IMR-90 (cell line): ENCODE measurements at regions not wholly inside any gene's neighbourhood (a gene's known extent, or its start where the extent isn't known, plus 50 kb on each side); places are given as distances from the start of the nearest gene placed in this dataset.
A peak's percentile ranks its signal among the peaks of the same experiment; 100 is the strongest.

Source experiments
- ATAC-seq: fragments of 200-7000 bp; cut with Tn5 transposase; 2 replicates; pipeline ENCODE4 v1.9.1; 2020; ENCODE audit warnings: low read depth, mild to moderate bottlenecking, moderate library complexity
- BruUV-seq: library from RNA; stranded (reverse); fragments of 400-500 nt; replicated peaks from 2 replicates; lab custom pipeline; 2021; lab: Mats Ljungman, UMichigan
- CTCF ChIA-PET: fragments of 300-600 bp; formaldehyde crosslinking; extraction: SDS; loops from one replicate; lab custom pipeline; 2021; ENCODE audit warnings: antibody characterized with exemption; lab: Yijun Ruan, JAX
- POLR2A ChIA-PET: fragments of 300-600 bp; sonication (Branson Sonifier 250); formaldehyde crosslinking; loops from one replicate; lab custom pipeline; 2022; ENCODE audit warnings: antibody characterized with exemption; ENCODE audit not compliant: unreplicated experiment; lab: Charles Lee
- DNase-seq: peaks from one replicate; pipeline ENCODE4 v3.0.0; 2013
- H2AFZ ChIP-seq: replicated peaks from 2 replicates; pipeline ENCODE3; 2013; ENCODE audit warnings: low read length, mild to moderate bottlenecking; ENCODE audit not compliant: poor library complexity
- H2AK5ac ChIP-seq: 2 replicates; pipeline ENCODE4 v1.6.1; 2013; ENCODE audit warnings: low read depth, low read length, inconsistent platforms
- H2AK9ac ChIP-seq: replicated peaks from 2 replicates; pipeline ENCODE3; 2013; ENCODE audit warnings: mild to moderate bottlenecking, low read depth, low read length, moderate library complexity; ENCODE audit not compliant: poor library complexity
- H2BK120ac ChIP-seq: 2 replicates; pipeline ENCODE4 v1.6.1; 2013; ENCODE audit warnings: low read depth, low read length, inconsistent platforms
- H2BK15ac ChIP-seq: 3 replicates; pipeline ENCODE4 v1.6.1; 2013; ENCODE audit warnings: low read depth, low read length, inconsistent platforms
- H2BK20ac ChIP-seq: 2 replicates; pipeline ENCODE4 v1.6.1; 2013; ENCODE audit warnings: low read depth, mild to moderate bottlenecking, inconsistent platforms, low read length, moderate library complexity
- H2BK5ac ChIP-seq: 2 replicates; pipeline ENCODE4 v1.6.1; 2013; ENCODE audit warnings: mild to moderate bottlenecking, low read depth, low read length, inconsistent platforms; ENCODE audit not compliant: poor library complexity, severe bottlenecking
- H3K14ac ChIP-seq: replicated peaks from 2 replicates; pipeline ENCODE4 v1.6.1; 2013; ENCODE audit warnings: low read depth, low read length, inconsistent platforms
- H3K18ac ChIP-seq: 2 replicates; pipeline ENCODE4 v1.6.1; 2013; ENCODE audit warnings: low read depth, low read length, control low read depth
- H3K23ac ChIP-seq: 2 replicates; pipeline ENCODE4 v1.6.1; 2013; ENCODE audit warnings: low read depth, low read length, inconsistent platforms
- H3K27ac ChIP-seq: 2 replicates; pipeline ENCODE4 v1.5.1; 2013; ENCODE audit warnings: mild to moderate bottlenecking, control low read depth, low read length; ENCODE audit not compliant: insufficient read depth
- H3K27me3 ChIP-seq: 2 replicates; pipeline ENCODE4 v1.6.1; 2013; ENCODE audit warnings: low read length; ENCODE audit not compliant: control insufficient read depth, insufficient read depth
- H3K36me3 ChIP-seq: 2 replicates; pipeline ENCODE4 v1.6.1; 2013; ENCODE audit warnings: low read length, mixed read lengths; ENCODE audit not compliant: control insufficient read depth, insufficient read depth
- H3K4ac ChIP-seq: 2 replicates; pipeline ENCODE4 v1.6.1; 2013; ENCODE audit warnings: low read depth, low read length, inconsistent platforms
- H3K4me1 ChIP-seq: 2 replicates; pipeline ENCODE4 v1.6.1; 2013; ENCODE audit warnings: low read length, mixed read lengths; ENCODE audit not compliant: control insufficient read depth, insufficient read depth
- H3K4me2 ChIP-seq: 2 replicates; pipeline ENCODE4 v1.6.1; 2013; ENCODE audit warnings: low read depth, mild to moderate bottlenecking, control low read depth, low read length, moderate library complexity
- H3K4me3 ChIP-seq: 2 replicates; pipeline ENCODE4 v1.5.1; 2013; ENCODE audit warnings: low read depth, mild to moderate bottlenecking, control low read depth, low read length, moderate library complexity; ENCODE audit not compliant: insufficient read depth
- H3K56ac ChIP-seq: 2 replicates; pipeline ENCODE4 v1.6.1; 2013; ENCODE audit warnings: low read length, inconsistent platforms; ENCODE audit not compliant: insufficient read depth; ENCODE audit errors: extremely low read depth
- H3K79me1 ChIP-seq, 2 experiments: 2 replicates each; pipeline ENCODE4 v1.6.1; 2013; ENCODE audit warnings: low read length in 2 of 2, inconsistent platforms in 1 of 2, low read depth in 1 of 2
- H3K9ac ChIP-seq: 2 replicates; pipeline ENCODE4 v1.6.1; 2013; ENCODE audit warnings: low read depth, low read length, control low read depth
- H3K9me1 ChIP-seq: 2 replicates; pipeline ENCODE4 v1.6.1; 2013; ENCODE audit warnings: low read length, inconsistent platforms; ENCODE audit not compliant: insufficient read depth
- H3K9me3 ChIP-seq: 2 replicates; pipeline ENCODE4 v1.6.1; 2013; ENCODE audit warnings: low read length; ENCODE audit not compliant: control insufficient read depth, insufficient read depth
- H4K20me1 ChIP-seq: 2 replicates; pipeline ENCODE4 v1.6.1; 2013; ENCODE audit warnings: low read length, inconsistent platforms; ENCODE audit not compliant: insufficient read depth
- H4K5ac ChIP-seq: 2 replicates; pipeline ENCODE4 v1.6.1; 2013; ENCODE audit warnings: mild to moderate bottlenecking, low read depth, low read length, control low read depth
- H4K8ac ChIP-seq, 2 experiments: 2 replicates each; pipeline ENCODE4 v1.6.1; 2013; ENCODE audit warnings: low read depth in 2 of 2, low read length in 2 of 2, control low read depth in 1 of 2, inconsistent platforms in 1 of 2
- H4K91ac ChIP-seq: 2 replicates; pipeline ENCODE4 v1.6.1; 2013; ENCODE audit warnings: low read depth, low read length, inconsistent platforms; ENCODE audit not compliant: insufficient read depth
- CEBPB ChIP-seq: IDR thresholded peaks from 2 replicates; pipeline ENCODE4 v1.6.1; 2012; ENCODE audit warnings: low read depth, low read length, improper control_type of control experiment
- CHD1 ChIP-seq: IDR thresholded peaks from 2 replicates; pipeline ENCODE4 v1.6.1; 2012; ENCODE audit warnings: low read depth, low read length, improper control_type of control experiment
- MAZ ChIP-seq: IDR thresholded peaks from 2 replicates; pipeline ENCODE4 v1.6.1; 2012; ENCODE audit warnings: low read depth, mild to moderate bottlenecking, low read length, improper control_type of control experiment, moderate library complexity, borderline replicate concordance
- WGBS, 2 experiments: methylation state at CpG; one replicate each; pipeline versions ENCODE4 v1.1.5 to v1.1.7; 2013; ENCODE audit warnings: missing lambda C conversion rate in 2 of 2; ENCODE audit not compliant: insufficient read length in 1 of 2; ENCODE audit errors: extremely low coverage in 2 of 2; 5-methylcytosine and 5-hydroxymethylcytosine counted together
- dilution Hi-C: fragments of 300-500 bp; cut with HindIII; formaldehyde crosslinking; loops from one replicate; pipeline ENCODE4 v1.14.3; 2018; ENCODE audit warnings: low sequenced_read_pairs; ENCODE audit not compliant: unreplicated experiment
- in situ Hi-C: fragments of 300-500 bp; cut with MboI; formaldehyde crosslinking; loops from 3 replicates; pipeline ENCODE4 v1.14.3; 2019; ENCODE audit warnings: low sequenced_read_pairs, inconsistent platforms, mixed read lengths
- intact Hi-C: fragments of 100-400 bp; cut with micrococcal nuclease; formaldehyde crosslinking; loops from 2 replicates; pipeline ENCODE4 v1.10.0; 2022

DNA sequence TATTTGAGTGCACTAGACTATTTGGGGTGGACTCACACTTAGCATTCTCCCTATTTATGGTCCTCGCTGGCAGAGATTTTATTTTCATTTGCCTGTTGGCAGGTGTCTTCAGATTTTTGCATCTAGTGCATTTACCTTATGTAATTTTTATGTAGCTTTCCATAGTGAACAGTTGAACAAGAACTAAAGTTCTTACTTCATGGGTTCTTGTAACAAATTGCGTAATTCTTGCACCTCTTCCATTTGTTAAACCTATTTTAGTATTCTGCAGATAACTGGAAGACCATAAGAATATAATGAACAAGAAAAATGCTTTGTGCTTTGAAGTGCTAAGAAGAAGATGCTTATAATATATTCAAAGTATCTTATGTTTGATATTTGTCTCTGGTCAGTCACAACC is 252.8 kb upstream of the MMS22L start:
- no peak overlapping the region for H3K9ac ChIP-seq
- dilution Hi-C loops: no loop called here
- H2AK5ac ChIP-seq: no peak overlapping the region
- H3K18ac ChIP-seq: no peak overlapping the region
- no TSS peak for BruUV-seq
- no peak overlapping the region for H3K14ac ChIP-seq
- no peaks in the 10 kb centered on the region for H3K27me3 ChIP-seq
- H2BK5ac ChIP-seq: no peak overlapping the region
- no peak for DNase-seq
- no peak overlapping the region for H2BK120ac ChIP-seq
- CTCF ChIA-PET: no interaction called here
- H4K5ac ChIP-seq: no peak overlapping the region
- no CpG with 5 or more reads among the region's 2 CpGs for WGBS, 2 experiments
- no peak overlapping the region for H4K8ac ChIP-seq
- ATAC-seq: no peak
- no peak overlapping the region for H2AFZ ChIP-seq
- no peaks in the 10 kb centered on the region for H3K79me1 ChIP-seq
- no peak overlapping the region for H3K4me2 ChIP-seq
- H3K36me3 ChIP-seq: no peaks in the 10 kb centered on the region
- H2BK15ac ChIP-seq: no peak overlapping the region
- H3K27ac ChIP-seq: no peak overlapping the region
- H3K23ac ChIP-seq: no peak overlapping the region
- H2AK9ac ChIP-seq: no peak overlapping the region
- no peaks in the 10 kb centered on the region for H3K9me1 ChIP-seq
- H3K56ac ChIP-seq: no peak overlapping the region
- no peak overlapping the region for H4K91ac ChIP-seq
- no peaks in the 10 kb centered on the region for H3K9me3 ChIP-seq
- H3K4me3 ChIP-seq: no peak overlapping the region
- in situ Hi-C loops: no loop called here
- intact Hi-C loops: no loop called here
- peak; percentile 71 for TF ChIP-seq CEBPB
- TF ChIP-seq CHD1: no peak
- TF ChIP-seq MAZ: no peak
- POLR2A ChIA-PET: no interaction called here
- no peak overlapping the region for H2BK20ac ChIP-seq
- no peaks in the 10 kb centered on the region for H4K20me1 ChIP-seq
- H3K4me1 ChIP-seq: no peaks in the 10 kb centered on the region
- no peak overlapping the region for H3K4ac ChIP-seq
